Neural cell (in vitro differentiated cells): ENCODE measurements at regions not wholly inside any gene's neighbourhood (a gene's known extent, or its start where the extent isn't known, plus 50 kb on each side); places are given as distances from the start of the nearest gene placed in this dataset.

Source experiments
- H2AFZ ChIP-seq: fragments of 200-600, 300-800 bp; sonication (generic), shearing (Covaris generic); 2 replicates; pipeline ENCODE4 v1.6.0; 2014; ENCODE audit warnings: low read depth, mild to moderate bottlenecking, antibody characterized with exemption, low read length, moderate library complexity
- H3F3A ChIP-seq: fragments of 200-600 bp; shearing (Covaris generic); 2 replicates; pipeline ENCODE4 v1.6.1; 2016; ENCODE audit warnings: mild to moderate bottlenecking, moderate library complexity, mixed read lengths, antibody characterized with exemption, low read length; ENCODE audit not compliant: insufficient read depth, poor library complexity, severe bottlenecking
- H3K27ac ChIP-seq: fragments of 200-600, 300-800 bp; sonication (generic), shearing (Covaris generic); 2 replicates; pipeline ENCODE4 v1.5.1; 2014; ENCODE audit warnings: mild to moderate bottlenecking, low read length, moderate library complexity
- H3K27me3 ChIP-seq: fragments of 300-800, 200-600 bp; sonication (generic), shearing (Covaris generic); 2 replicates; pipeline ENCODE4 v1.6.0; 2014; ENCODE audit warnings: mild to moderate bottlenecking, low read depth, low read length, moderate library complexity; ENCODE audit not compliant: insufficient read depth
- H3K36me3 ChIP-seq: fragments of 300-800, 200-600 bp; sonication (generic), shearing (Covaris generic); 2 replicates; pipeline ENCODE4 v1.5.1; 2014; ENCODE audit warnings: mild to moderate bottlenecking, antibody characterized with exemption, low read length, moderate library complexity; ENCODE audit not compliant: insufficient read depth
- H3K4me2 ChIP-seq: fragments of 300-800, 200-600 bp; sonication (generic), shearing (Covaris generic); 2 replicates; pipeline ENCODE4 v1.6.0; 2014; ENCODE audit warnings: mild to moderate bottlenecking, low read length
- H3K4me3 ChIP-seq: fragments of 300-800, 200-600 bp; sonication (generic), shearing (Covaris generic); 2 replicates; pipeline ENCODE4 v1.5.1; 2014; ENCODE audit warnings: mild to moderate bottlenecking, low read length, moderate library complexity
- H3K79me2 ChIP-seq: fragments of 200-600 bp; shearing (Covaris generic); replicated peaks from 2 replicates; pipeline ENCODE4 v1.6.0; 2014; ENCODE audit warnings: mild to moderate bottlenecking, low read length, moderate library complexity; ENCODE audit not compliant: insufficient read depth
- H3K9ac ChIP-seq: fragments of 300-800, 200-600 bp; sonication (generic), shearing (Covaris generic); 2 replicates; pipeline ENCODE4 v1.6.1; 2016; ENCODE audit warnings: mild to moderate bottlenecking, low read length, mixed read lengths
- H3K9me2 ChIP-seq: fragments of 200-600 bp; shearing (Covaris generic); 2 replicates; pipeline ENCODE4 v1.6.1; 2016; ENCODE audit warnings: mild to moderate bottlenecking, low read length, mixed read lengths; ENCODE audit not compliant: insufficient read depth
- H3K9me3 ChIP-seq: fragments of 200-600, 300-800 bp; sonication (generic), shearing (Covaris generic); 2 replicates; pipeline ENCODE4 v1.6.1; 2016; ENCODE audit warnings: mild to moderate bottlenecking, mixed run types, low read length, moderate library complexity, mixed read lengths
- H4K20me1 ChIP-seq: fragments of 200-600 bp; shearing (Covaris generic); 2 replicates; pipeline ENCODE4 v1.6.1; 2016; ENCODE audit warnings: mild to moderate bottlenecking, mixed run types; ENCODE audit not compliant: insufficient read depth
- CTCF ChIP-seq: fragments of 450-650 bp; IDR thresholded peaks from 2 replicates; pipeline ENCODE4 v1.5.1; 2014; ENCODE audit warnings: antibody characterized with exemption, mild to moderate bottlenecking, moderate library complexity; ENCODE audit not compliant: poor library complexity, severe bottlenecking
- EP300 ChIP-seq: fragments of 450-650 bp; conservative IDR thresholded peaks from 2 replicates; pipeline ENCODE4 v1.6.1; 2014; ENCODE audit warnings: antibody characterized with exemption, mild to moderate bottlenecking, moderate library complexity; ENCODE audit not compliant: poor library complexity, severe bottlenecking
- EZH2 ChIP-seq: fragments of 200-600, 300-800 bp; shearing (Covaris generic), sonication (generic); IDR thresholded peaks from 2 replicates; pipeline ENCODE4 v1.6.1; 2014; ENCODE audit warnings: antibody characterized with exemption, low read length, borderline replicate concordance, mild to moderate bottlenecking; ENCODE audit not compliant: insufficient read depth, poor library complexity, severe bottlenecking
- MXI1 ChIP-seq: fragments of 450-650 bp; conservative IDR thresholded peaks from 2 replicates; pipeline ENCODE4 v1.6.1; 2014; ENCODE audit warnings: antibody characterized with exemption, mild to moderate bottlenecking; ENCODE audit not compliant: poor library complexity, severe bottlenecking
- POLR2AphosphoS5 ChIP-seq: IDR thresholded peaks from 2 replicates; pipeline ENCODE4 v1.6.1; 2012
- RAD21 ChIP-seq: fragments of 450-650 bp; conservative IDR thresholded peaks from 2 replicates; pipeline ENCODE4 v1.6.1; 2014; ENCODE audit warnings: antibody characterized with exemption, mild to moderate bottlenecking, moderate library complexity
- REST ChIP-seq: IDR thresholded peaks from 2 replicates; pipeline ENCODE4 v1.6.1; 2012; ENCODE audit warnings: borderline replicate concordance
- SMC3 ChIP-seq: fragments of 450-650 bp; conservative IDR thresholded peaks from 2 replicates; pipeline ENCODE4 v1.6.1; 2014; ENCODE audit warnings: antibody characterized with exemption, mild to moderate bottlenecking, moderate library complexity; ENCODE audit not compliant: poor library complexity
- TAF1 ChIP-seq: IDR thresholded peaks from 2 replicates; pipeline ENCODE4 v1.6.1; 2012; ENCODE audit warnings: low read depth

- Histone ChIP-seq H3K4me3 (no peak overlapping the region), H3K4me2 (no peak overlapping the region), H2AFZ (no peak overlapping the region), H3K27me3 (no peaks in the 10 kb centered on the region), H3K27ac (no peak overlapping the region), H4K20me1 (no peaks in the 10 kb centered on the region), H3F3A (no peaks in the 10 kb centered on the region), H3K9ac (no peak overlapping the region), H3K9me3 (no peaks in the 10 kb centered on the region), H3K36me3 (no peaks in the 10 kb centered on the region), H3K9me2 (no peaks in the 10 kb centered on the region), H3K79me2 (no peaks in the 10 kb centered on the region)
- TF ChIP-seq SMC3 (no peak), REST (no peak), RAD21 (no peak), MXI1 (no peak)
Measured at GRCh38 chr10:111459967-111460366, 383.1 kb downstream of the ADRA2A start.

- Histone ChIP-seq H3K27me3 (no peaks in the 10 kb centered on the region), H3K9me3 (no peaks in the 10 kb centered on the region), H2AFZ (no peak overlapping the region), H3K4me3 (no peak overlapping the region), H3K9ac (no peak overlapping the region), H3K9me2 (no peaks in the 10 kb centered on the region), H3K27ac (no peak overlapping the region), H4K20me1 (no peaks in the 10 kb centered on the region), H3K36me3 (no peaks in the 10 kb centered on the region), H3F3A (no peaks in the 10 kb centered on the region), H3K4me2 (no peak overlapping the region), H3K79me2 (no peaks in the 10 kb centered on the region)
- TF ChIP-seq MXI1 (no peak), EP300 (no peak), POLR2AphosphoS5 (no peak), CTCF (no peak), REST (no peak), RAD21 (no peak), EZH2 (no peak), TAF1 (no peak), SMC3 (no peak)
Measured at GRCh38 chr10:111472445-111472844, 395.6 kb downstream of the ADRA2A start.
